ENCODE measurements at regions not wholly inside any gene's neighbourhood (a gene's known extent, or its start where the extent isn't known, plus 50 kb on each side); places are given as distances from the start of the nearest gene placed in this dataset.

DNA sequence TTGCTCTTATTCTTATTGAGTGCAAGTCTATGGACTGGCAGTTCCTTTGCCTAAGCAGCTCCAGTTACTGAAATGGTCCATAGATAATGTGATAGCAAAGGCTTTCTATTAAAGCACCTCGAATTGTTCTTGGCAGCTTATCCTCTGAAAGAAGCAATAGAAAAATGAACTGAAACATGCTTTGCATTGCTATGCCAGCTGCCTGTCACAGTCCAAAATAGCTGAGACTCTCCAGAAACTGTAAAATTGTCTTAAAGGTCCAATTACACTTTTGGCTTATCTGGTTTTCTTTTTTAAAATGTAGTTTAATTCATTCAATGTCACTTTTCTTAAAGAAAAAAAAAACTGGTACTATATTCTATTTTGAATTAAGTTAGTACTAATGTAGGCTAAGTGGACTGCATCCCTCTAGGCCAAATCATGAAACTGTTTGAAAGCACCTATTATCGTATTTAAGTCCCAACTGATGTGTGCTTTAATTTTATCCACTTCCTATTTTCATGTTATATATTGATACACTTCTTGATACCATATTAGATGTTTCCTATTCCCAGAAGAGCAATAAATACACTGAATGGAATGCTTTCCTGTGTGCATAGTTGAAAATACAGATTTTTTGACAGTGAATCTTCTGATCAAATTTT is 208.0 kb upstream of the DEPDC1 start:
- H3K36me3 Mint-ChIP-seq: peaks cover 8% of the 10 kb centered on the region
- no peaks in the 10 kb centered on the region for H3K4me1 Mint-ChIP-seq
- ATAC-seq: no peak
- no peak overlapping the region for H3K4me3 Mint-ChIP-seq
- H3K27me3 Mint-ChIP-seq (ENCODE audit: low read depth): no peaks in the 10 kb centered on the region
- TF ChIP-seq MXD4 (CRISPR knock-in tag; IDR thresholded peaks at IDR 0.05; ENCODE audit: borderline replicate concordance) (no peak), ELF4 (CRISPR knock-in tag; IDR thresholded peaks at IDR 0.05; ENCODE audit: low read depth) (no peak), PRRX2 (CRISPR knock-in tag; IDR thresholded peaks at IDR 0.05) (no peak), JAZF1 (CRISPR knock-in tag; IDR thresholded peaks at IDR 0.05) (no peak), SP1 (CRISPR knock-in tag; conservative IDR thresholded peaks at IDR 0.05) (no peak), GRHL2 (CRISPR knock-in tag; IDR thresholded peaks at IDR 0.05; ENCODE audit: insufficient replicate concordance, severe bottlenecking) (no peak)
- TF ChIP-seq, protein P1, sequence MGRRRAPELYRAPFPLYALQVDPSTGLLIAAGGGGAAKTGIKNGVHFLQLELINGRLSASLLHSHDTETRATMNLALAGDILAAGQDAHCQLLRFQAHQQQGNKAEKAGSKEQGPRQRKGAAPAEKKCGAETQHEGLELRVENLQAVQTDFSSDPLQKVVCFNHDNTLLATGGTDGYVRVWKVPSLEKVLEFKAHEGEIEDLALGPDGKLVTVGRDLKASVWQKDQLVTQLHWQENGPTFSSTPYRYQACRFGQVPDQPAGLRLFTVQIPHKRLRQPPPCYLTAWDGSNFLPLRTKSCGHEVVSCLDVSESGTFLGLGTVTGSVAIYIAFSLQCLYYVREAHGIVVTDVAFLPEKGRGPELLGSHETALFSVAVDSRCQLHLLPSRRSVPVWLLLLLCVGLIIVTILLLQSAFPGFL (CRISPR knock-in tag; IDR thresholded peaks at IDR 0.05; ENCODE audit: borderline replicate concordance): no peak
- TF ChIP-seq, protein P2, sequence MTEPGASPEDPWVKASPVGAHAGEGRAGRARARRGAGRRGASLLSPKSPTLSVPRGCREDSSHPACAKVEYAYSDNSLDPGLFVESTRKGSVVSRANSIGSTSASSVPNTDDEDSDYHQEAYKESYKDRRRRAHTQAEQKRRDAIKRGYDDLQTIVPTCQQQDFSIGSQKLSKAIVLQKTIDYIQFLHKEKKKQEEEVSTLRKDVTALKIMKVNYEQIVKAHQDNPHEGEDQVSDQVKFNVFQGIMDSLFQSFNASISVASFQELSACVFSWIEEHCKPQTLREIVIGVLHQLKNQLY (CRISPR knock-in tag; IDR thresholded peaks at IDR 0.05): no peak
- TF ChIP-seq, protein P3, sequence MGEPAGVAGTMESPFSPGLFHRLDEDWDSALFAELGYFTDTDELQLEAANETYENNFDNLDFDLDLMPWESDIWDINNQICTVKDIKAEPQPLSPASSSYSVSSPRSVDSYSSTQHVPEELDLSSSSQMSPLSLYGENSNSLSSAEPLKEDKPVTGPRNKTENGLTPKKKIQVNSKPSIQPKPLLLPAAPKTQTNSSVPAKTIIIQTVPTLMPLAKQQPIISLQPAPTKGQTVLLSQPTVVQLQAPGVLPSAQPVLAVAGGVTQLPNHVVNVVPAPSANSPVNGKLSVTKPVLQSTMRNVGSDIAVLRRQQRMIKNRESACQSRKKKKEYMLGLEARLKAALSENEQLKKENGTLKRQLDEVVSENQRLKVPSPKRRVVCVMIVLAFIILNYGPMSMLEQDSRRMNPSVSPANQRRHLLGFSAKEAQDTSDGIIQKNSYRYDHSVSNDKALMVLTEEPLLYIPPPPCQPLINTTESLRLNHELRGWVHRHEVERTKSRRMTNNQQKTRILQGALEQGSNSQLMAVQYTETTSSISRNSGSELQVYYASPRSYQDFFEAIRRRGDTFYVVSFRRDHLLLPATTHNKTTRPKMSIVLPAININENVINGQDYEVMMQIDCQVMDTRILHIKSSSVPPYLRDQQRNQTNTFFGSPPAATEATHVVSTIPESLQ (CRISPR knock-in tag; IDR thresholded peaks at IDR 0.05): no peak
- TF ChIP-seq, protein P4, sequence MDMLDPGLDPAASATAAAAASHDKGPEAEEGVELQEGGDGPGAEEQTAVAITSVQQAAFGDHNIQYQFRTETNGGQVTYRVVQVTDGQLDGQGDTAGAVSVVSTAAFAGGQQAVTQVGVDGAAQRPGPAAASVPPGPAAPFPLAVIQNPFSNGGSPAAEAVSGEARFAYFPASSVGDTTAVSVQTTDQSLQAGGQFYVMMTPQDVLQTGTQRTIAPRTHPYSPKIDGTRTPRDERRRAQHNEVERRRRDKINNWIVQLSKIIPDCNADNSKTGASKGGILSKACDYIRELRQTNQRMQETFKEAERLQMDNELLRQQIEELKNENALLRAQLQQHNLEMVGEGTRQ (CRISPR knock-in tag; IDR thresholded peaks at IDR 0.05): no peak
- DNase-seq (ENCODE audit: low spot score): no peak
- H3K9me3 Mint-ChIP-seq: peaks cover 17% of the 10 kb centered on the region
- H3K27ac Mint-ChIP-seq: no peak overlapping the region
- ChIA-PET CTCF (no interaction called here), POLR2A (no interaction called here)

DNA sequence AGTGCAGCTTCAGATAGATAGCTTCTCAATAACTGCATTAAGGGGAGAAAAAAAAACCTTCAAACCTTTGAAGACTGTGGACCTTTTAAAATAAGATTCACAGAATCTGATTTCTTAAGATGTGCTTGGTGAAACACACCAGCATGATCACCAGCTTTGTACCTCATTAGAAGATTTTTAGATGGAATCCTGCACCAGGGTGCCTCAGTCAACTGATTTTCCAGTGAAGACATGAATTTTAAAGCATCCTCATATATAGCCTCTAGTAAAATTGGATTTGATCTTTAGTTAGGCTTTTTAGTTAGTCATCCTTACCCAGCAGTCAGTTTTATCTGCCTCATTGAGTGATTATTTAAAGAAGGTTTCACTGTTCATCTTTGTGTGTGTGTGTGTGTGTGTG is 208.6 kb upstream of the DEPDC1 start:
- Mint-ChIP-seq H3K27me3 (ENCODE audit: low read depth) (no peaks in the 10 kb centered on the region), H3K4me1 (no peaks in the 10 kb centered on the region), H3K27ac (no peak overlapping the region), H3K36me3 (peaks cover 11% of the 10 kb centered on the region), H3K4me3 (no peak overlapping the region), H3K9me3 (peaks cover 22% of the 10 kb centered on the region)
- ChIA-PET CTCF (no interaction called here), POLR2A (no interaction called here)
- DNase-seq (ENCODE audit: low spot score) (no peak), ATAC-seq (no peak)
- TF ChIP-seq NFE2L1 (CRISPR knock-in tag; IDR thresholded peaks at IDR 0.05): no peak
- TF ChIP-seq, protein P5, sequence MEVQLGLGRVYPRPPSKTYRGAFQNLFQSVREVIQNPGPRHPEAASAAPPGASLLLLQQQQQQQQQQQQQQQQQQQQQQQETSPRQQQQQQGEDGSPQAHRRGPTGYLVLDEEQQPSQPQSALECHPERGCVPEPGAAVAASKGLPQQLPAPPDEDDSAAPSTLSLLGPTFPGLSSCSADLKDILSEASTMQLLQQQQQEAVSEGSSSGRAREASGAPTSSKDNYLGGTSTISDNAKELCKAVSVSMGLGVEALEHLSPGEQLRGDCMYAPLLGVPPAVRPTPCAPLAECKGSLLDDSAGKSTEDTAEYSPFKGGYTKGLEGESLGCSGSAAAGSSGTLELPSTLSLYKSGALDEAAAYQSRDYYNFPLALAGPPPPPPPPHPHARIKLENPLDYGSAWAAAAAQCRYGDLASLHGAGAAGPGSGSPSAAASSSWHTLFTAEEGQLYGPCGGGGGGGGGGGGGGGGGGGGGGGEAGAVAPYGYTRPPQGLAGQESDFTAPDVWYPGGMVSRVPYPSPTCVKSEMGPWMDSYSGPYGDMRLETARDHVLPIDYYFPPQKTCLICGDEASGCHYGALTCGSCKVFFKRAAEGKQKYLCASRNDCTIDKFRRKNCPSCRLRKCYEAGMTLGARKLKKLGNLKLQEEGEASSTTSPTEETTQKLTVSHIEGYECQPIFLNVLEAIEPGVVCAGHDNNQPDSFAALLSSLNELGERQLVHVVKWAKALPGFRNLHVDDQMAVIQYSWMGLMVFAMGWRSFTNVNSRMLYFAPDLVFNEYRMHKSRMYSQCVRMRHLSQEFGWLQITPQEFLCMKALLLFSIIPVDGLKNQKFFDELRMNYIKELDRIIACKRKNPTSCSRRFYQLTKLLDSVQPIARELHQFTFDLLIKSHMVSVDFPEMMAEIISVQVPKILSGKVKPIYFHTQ (CRISPR knock-in tag; IDR thresholded peaks at IDR 0.05): no peak
- TF ChIP-seq NFATC4 (CRISPR knock-in tag; IDR thresholded peaks at IDR 0.05): no peak
- TF ChIP-seq, protein P6, sequence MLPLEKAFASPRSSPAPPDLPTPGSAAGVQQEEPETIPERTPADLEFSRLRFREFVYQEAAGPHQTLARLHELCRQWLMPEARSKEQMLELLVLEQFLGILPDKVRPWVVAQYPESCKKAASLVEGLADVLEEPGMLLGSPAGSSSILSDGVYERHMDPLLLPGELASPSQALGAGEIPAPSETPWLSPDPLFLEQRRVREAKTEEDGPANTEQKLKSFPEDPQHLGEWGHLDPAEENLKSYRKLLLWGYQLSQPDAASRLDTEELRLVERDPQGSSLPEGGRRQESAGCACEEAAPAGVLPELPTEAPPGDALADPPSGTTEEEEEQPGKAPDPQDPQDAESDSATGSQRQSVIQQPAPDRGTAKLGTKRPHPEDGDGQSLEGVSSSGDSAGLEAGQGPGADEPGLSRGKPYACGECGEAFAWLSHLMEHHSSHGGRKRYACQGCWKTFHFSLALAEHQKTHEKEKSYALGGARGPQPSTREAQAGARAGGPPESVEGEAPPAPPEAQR (CRISPR knock-in tag; IDR thresholded peaks at IDR 0.05): no peak
- TF ChIP-seq, protein P7, sequence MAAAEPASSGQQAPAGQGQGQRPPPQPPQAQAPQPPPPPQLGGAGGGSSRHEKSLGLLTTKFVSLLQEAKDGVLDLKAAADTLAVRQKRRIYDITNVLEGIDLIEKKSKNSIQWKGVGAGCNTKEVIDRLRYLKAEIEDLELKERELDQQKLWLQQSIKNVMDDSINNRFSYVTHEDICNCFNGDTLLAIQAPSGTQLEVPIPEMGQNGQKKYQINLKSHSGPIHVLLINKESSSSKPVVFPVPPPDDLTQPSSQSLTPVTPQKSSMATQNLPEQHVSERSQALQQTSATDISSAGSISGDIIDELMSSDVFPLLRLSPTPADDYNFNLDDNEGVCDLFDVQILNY (CRISPR knock-in tag; IDR thresholded peaks at IDR 0.05): no peak
- no peak for TF ChIP-seq ZNF396 (CRISPR knock-in tag; IDR thresholded peaks at IDR 0.05; ENCODE audit: borderline replicate concordance)
- TF ChIP-seq EMX1 (CRISPR knock-in tag; IDR thresholded peaks at IDR 0.05): no peak
- no peak for TF ChIP-seq ZNF263 (CRISPR knock-in tag; IDR thresholded peaks at IDR 0.05; ENCODE audit: low read depth)
- no peak for TF ChIP-seq JAZF1 (CRISPR knock-in tag; IDR thresholded peaks at IDR 0.05)
- TF ChIP-seq NR3C1 (CRISPR knock-in tag; conservative IDR thresholded peaks at IDR 0.05; ENCODE audit: low read depth): no peak
- TF ChIP-seq NFYB (CRISPR knock-in tag; conservative IDR thresholded peaks at IDR 0.05; ENCODE audit: low read depth): no peak
- TF ChIP-seq FOXJ3 (CRISPR knock-in tag; IDR thresholded peaks at IDR 0.05; ENCODE audit: borderline replicate concordance): no peak
- no peak for TF ChIP-seq KAT7 (CRISPR knock-in tag; IDR thresholded peaks at IDR 0.05; ENCODE audit: borderline replicate concordance)
- no peak for TF ChIP-seq ZNF219 (CRISPR knock-in tag; IDR thresholded peaks at IDR 0.05; ENCODE audit: borderline replicate concordance)
- TF ChIP-seq, protein P8, sequence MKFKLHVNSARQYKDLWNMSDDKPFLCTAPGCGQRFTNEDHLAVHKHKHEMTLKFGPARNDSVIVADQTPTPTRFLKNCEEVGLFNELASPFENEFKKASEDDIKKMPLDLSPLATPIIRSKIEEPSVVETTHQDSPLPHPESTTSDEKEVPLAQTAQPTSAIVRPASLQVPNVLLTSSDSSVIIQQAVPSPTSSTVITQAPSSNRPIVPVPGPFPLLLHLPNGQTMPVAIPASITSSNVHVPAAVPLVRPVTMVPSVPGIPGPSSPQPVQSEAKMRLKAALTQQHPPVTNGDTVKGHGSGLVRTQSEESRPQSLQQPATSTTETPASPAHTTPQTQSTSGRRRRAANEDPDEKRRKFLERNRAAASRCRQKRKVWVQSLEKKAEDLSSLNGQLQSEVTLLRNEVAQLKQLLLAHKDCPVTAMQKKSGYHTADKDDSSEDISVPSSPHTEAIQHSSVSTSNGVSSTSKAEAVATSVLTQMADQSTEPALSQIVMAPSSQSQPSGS (CRISPR knock-in tag; IDR thresholded peaks at IDR 0.05; ENCODE audit: borderline replicate concordance, low read depth): no peak

Measured in WTC11 (cell line).